ENCODE measurements at regions not wholly inside any gene's neighbourhood (a gene's known extent, or its start where the extent isn't known, plus 50 kb on each side); places are given as distances from the start of the nearest gene placed in this dataset.

DNA sequence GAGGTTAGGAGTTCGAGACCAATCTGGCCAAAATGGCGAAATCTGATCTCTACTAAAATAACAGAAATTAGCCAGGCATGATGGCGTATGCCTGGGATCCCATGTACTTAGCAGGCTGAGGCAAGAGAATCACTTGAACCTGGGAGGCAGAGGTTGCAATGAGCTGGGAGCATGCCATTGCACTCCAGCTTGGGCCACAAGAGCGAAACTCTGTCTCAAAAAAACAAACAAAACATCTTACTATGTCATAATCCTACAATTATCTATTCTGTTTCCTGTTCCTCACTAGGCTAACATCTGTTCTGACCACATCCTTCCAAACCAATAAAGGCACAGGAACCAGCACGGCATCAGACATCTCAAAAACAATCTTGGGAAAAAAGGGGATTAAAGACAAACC, 361.8 kb upstream of the UBE2E3 start:
- peak; percentile 84 for DNase-seq (ENCODE audit: low read depth)
- TF ChIP-seq, protein P1, sequence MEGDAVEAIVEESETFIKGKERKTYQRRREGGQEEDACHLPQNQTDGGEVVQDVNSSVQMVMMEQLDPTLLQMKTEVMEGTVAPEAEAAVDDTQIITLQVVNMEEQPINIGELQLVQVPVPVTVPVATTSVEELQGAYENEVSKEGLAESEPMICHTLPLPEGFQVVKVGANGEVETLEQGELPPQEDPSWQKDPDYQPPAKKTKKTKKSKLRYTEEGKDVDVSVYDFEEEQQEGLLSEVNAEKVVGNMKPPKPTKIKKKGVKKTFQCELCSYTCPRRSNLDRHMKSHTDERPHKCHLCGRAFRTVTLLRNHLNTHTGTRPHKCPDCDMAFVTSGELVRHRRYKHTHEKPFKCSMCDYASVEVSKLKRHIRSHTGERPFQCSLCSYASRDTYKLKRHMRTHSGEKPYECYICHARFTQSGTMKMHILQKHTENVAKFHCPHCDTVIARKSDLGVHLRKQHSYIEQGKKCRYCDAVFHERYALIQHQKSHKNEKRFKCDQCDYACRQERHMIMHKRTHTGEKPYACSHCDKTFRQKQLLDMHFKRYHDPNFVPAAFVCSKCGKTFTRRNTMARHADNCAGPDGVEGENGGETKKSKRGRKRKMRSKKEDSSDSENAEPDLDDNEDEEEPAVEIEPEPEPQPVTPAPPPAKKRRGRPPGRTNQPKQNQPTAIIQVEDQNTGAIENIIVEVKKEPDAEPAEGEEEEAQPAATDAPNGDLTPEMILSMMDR (IDR thresholded peaks at IDR 0.05; ENCODE audit: low read length, missing control alignments): no peak
- H3K4me3 ChIP-seq (replicated peaks; ENCODE audit: low read depth, low read length): no peak overlapping the region

DNA sequence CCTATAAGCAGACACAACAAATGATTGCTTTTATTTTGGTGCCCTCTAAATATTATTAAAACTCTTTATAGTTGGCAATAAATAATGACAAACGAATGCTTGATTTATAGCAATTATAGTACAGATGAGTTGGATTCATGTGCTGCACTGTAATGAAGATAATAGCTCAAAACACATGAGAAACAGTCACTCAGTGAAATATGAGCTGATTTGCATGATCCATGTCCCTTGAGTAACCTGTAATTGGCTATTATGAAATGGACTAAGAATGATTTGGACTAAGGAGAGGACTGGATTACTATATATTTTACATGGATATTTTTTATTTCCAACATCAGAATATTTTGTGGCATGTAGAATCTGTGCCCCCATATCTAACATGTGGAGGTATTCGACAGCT, 365.6 kb upstream of the UBE2E3 start:
- no peak overlapping the region for H3K4me3 ChIP-seq (replicated peaks; ENCODE audit: low read depth, low read length)
- DNase-seq (ENCODE audit: low read depth): no peak
- TF ChIP-seq, protein P1 (IDR thresholded peaks at IDR 0.05; ENCODE audit: low read length, missing control alignments): no peak

DNA sequence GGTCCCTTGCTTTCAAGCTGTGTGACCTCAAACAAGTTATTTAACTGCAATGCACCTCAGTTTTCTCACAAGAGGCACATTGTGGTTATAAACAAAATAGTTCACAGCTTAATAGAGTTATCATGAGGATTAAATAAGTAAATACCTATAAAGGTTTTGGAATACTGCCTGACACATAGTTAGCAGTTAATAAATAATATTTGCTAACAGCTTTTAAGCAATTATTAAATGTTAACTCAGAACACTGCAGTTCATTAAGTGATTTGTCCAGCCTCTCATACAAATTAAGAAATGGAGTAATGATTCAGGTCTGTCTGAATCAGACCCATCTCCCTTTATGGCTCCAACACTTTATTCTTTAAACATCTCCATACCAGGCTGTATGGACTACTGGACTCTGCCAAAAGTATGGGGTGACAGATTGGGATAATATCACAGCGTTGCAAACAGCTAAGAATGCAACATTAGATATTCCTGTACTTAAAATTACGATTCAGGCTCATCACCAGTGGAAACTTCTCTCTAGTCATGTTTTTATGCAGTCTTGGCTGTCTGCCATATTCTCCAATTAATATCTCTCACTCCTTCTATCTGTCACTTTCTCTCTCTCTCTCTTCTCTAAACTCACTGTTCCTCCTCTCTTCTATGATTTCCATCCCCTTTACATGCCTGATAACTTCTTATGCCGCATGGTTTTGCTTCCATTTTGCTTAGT, 370.6 kb upstream of the UBE2E3 start:
- H3K4me3 ChIP-seq (replicated peaks; ENCODE audit: low read depth, low read length): no peak overlapping the region
- no peak for DNase-seq (ENCODE audit: low read depth)
- TF ChIP-seq, protein P1 (IDR thresholded peaks at IDR 0.05; ENCODE audit: low read length, missing control alignments): no peak

DNA sequence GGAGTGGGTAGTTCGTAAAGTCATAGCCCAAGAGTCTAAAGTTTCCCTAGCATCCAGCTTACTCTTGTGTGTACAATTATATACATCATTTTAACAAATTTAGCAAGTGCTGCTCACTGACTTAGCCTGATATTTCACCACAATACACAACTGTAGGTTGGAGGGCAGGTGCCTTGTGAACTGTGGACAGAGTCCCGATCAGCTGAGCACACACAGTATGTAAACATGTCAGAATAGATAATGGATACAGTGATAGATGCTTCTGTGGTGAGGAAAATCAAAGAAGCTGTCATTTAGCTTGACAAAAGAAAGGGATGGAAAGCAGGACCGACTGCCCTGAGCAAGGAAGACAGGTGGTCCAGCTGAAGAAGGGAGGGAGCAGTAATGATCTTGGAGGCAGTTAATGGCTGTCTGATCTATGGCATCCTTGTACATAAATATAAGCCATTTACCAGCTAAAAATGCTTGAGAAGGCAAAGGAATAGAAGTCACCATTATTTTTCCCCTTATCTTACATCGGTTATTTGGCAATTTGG, 372.8 kb upstream of the UBE2E3 start:
- TF ChIP-seq, protein P1 (IDR thresholded peaks at IDR 0.05; ENCODE audit: low read length, missing control alignments): no peak
- H3K4me3 ChIP-seq (replicated peaks; ENCODE audit: low read depth, low read length): no peak overlapping the region
- DNase-seq (ENCODE audit: low read depth): no peak

DNA sequence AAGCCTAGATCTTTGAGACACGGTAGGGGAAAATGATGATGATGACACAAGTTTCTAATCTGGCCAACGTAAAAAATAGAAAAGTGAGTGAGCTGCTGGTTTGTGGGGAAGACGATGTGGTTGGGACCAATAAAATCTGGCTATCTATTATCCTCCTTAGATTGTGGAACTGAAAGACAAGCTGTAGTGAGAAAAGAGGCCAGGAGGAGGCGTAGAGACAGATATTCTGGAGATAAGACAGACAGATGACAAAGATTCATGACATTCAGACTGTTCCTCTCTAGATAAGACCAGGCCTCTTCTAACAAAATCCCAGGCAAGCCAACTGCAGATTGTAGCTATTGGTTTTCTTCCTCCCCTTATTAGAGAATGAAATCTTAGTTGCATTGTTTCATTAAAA, 376.3 kb upstream of the UBE2E3 start:
- peak; percentile 21 for DNase-seq (ENCODE audit: low read depth)
- no peak overlapping the region for H3K4me3 ChIP-seq (replicated peaks; ENCODE audit: low read depth, low read length)
- TF ChIP-seq, protein P1 (IDR thresholded peaks at IDR 0.05; ENCODE audit: low read length, missing control alignments): peak; percentile 32

DNA sequence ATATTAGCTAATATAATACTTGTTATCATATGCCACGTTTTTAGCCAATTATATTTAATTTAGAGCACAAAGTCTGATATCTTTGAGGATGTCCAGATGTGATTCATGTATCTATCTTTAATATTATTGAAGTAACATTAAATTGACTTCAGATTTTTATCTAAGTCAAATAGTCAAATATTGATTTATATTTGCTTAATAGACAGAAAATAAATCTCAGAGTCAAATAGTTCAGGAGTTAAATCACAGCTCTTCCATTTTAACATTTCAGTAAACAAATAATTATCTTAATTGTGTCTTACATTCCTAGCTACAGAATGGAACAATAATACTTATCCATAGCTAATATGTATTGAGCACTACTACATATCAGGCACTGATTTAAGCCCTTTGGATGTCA, 379.4 kb upstream of the UBE2E3 start:
- no peak overlapping the region for H3K4me3 ChIP-seq (replicated peaks; ENCODE audit: low read depth, low read length)
- DNase-seq (ENCODE audit: low read depth): no peak
- TF ChIP-seq, protein P1 (IDR thresholded peaks at IDR 0.05; ENCODE audit: low read length, missing control alignments): no peak

DNA sequence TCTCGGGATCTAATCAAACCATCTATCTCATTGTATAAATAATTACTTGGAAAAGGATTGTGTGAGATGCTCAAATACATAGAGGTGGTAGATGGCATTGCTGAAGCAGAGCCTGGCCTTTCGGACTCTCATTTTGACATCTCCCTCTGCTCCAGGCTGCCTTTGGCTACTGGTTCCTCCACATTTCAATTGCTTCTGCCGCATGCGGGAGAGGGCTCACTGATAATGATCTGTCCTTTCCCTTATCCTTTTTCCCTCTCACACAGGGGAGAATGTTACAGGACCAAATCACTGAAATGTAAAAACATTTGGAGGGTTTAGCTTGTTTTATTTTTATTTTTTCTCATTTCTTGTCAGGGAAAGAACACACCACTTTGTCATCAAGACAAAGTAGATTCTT, 380.6 kb upstream of the UBE2E3 start:
- DNase-seq (ENCODE audit: low read depth): no peak
- TF ChIP-seq, protein P1 (IDR thresholded peaks at IDR 0.05; ENCODE audit: low read length, missing control alignments): no peak
- H3K4me3 ChIP-seq (replicated peaks; ENCODE audit: low read depth, low read length): no peak overlapping the region
